Esophagus mucosa (tissue), 1 donor: ENCODE measurements at regions not wholly inside any gene's neighbourhood (a gene's known extent, or its start where the extent isn't known, plus 50 kb on each side); places are given as distances from the start of the nearest gene placed in this dataset.
"Not testable (repeated sequence)": the region's sequence is repeated elsewhere in the genome, so short reads cannot be mapped to it uniquely, and the experiment has no call there.

Experiments
- ATAC-seq: fragments of 200-7000 bp; cut with Tn5 transposase; one replicate; pipeline ENCODE4 v1.9.1; 2020
- donor health status: DM: yes; HTN: yes; CAD: no.

GRCh38 chr7:118945911-118946682 lies 721.6 kb downstream of the ANKRD7 start:
- no peak for ATAC-seq

- no peak for ATAC-seq
These were observed 724.0 kb downstream of the ANKRD7 start for GRCh38 chr7:118948508-118948907.

GRCh38 chr7:118949031-118949430 lies 724.5 kb downstream of the ANKRD7 start:
- peak; percentile 57 for ATAC-seq

GRCh38 chr7:118956285-118956684 lies 731.8 kb downstream of the ANKRD7 start:
- not testable (repeated sequence) for ATAC-seq

GRCh38 chr7:118969370-118969769 lies 744.9 kb downstream of the ANKRD7 start:
- no peak for ATAC-seq

GRCh38 chr7:118971706-118972105 lies 747.2 kb downstream of the ANKRD7 start:
- no peak for ATAC-seq

GRCh38 chr7:118974836-118975235 lies 750.3 kb downstream of the ANKRD7 start:
- no peak for ATAC-seq

- no peak for ATAC-seq
These were observed 770.8 kb downstream of the ANKRD7 start for GRCh38 chr7:118995350-118995749.

- ATAC-seq = no peak
These were observed 782.7 kb downstream of the ANKRD7 start for GRCh38 chr7:119007236-119007635.

- ATAC-seq = no peak
These were observed 786.1 kb downstream of the ANKRD7 start for GRCh38 chr7:119010635-119011034.

- ATAC-seq = no peak
These were observed 801.9 kb downstream of the ANKRD7 start for GRCh38 chr7:119026391-119026790.

- no peak for ATAC-seq
These were observed 804.2 kb downstream of the ANKRD7 start for GRCh38 chr7:119028736-119029135.

GRCh38 chr7:119032136-119032535 lies 807.6 kb downstream of the ANKRD7 start:
- not testable (repeated sequence) for ATAC-seq

- ATAC-seq = no peak
These were observed 809.1 kb downstream of the ANKRD7 start for GRCh38 chr7:119033641-119034040.

- ATAC-seq = no peak
These were observed 813.4 kb downstream of the ANKRD7 start for GRCh38 chr7:119037941-119038340.

GRCh38 chr7:119046068-119046467 lies 821.6 kb downstream of the ANKRD7 start:
- ATAC-seq = no peak

- ATAC-seq = no peak
These were observed 841.5 kb downstream of the ANKRD7 start for GRCh38 chr7:119065966-119066365.

GRCh38 chr7:119086026-119086425 lies 861.5 kb downstream of the ANKRD7 start:
- ATAC-seq = no peak

- no peak for ATAC-seq
These were observed 866.3 kb downstream of the ANKRD7 start for GRCh38 chr7:119090851-119091250.

- no peak for ATAC-seq
These were observed 872.2 kb downstream of the ANKRD7 start for GRCh38 chr7:119096683-119097082.

GRCh38 chr7:119100611-119101258 lies 876.2 kb downstream of the ANKRD7 start:
- not testable (repeated sequence) for ATAC-seq

GRCh38 chr7:119102291-119102690 lies 877.8 kb downstream of the ANKRD7 start:
- ATAC-seq = no peak

GRCh38 chr7:119105381-119105780 lies 880.9 kb downstream of the ANKRD7 start:
- ATAC-seq = no peak

GRCh38 chr7:119123326-119123725 lies 898.8 kb downstream of the ANKRD7 start:
- no peak for ATAC-seq
